HFF-Myc (cell line): ENCODE measurements at regions not wholly inside any gene's neighbourhood (a gene's known extent, or its start where the extent isn't known, plus 50 kb on each side); places are given as distances from the start of the nearest gene placed in this dataset.

Experiments
- DNase-seq: peaks from one replicate; pipeline ENCODE4 v3.0.0-alpha.2; 2011; ENCODE audit warnings: low read depth; ENCODE audit errors: extremely low read depth
- H3K4me3 ChIP-seq: replicated peaks from 2 replicates; pipeline ENCODE4 v1.5.1; 2011; ENCODE audit warnings: low read depth, mild to moderate bottlenecking, control low read depth, low read length
- CTCF ChIP-seq: IDR thresholded peaks from 2 replicates; pipeline ENCODE4 v1.5.1; 2012; ENCODE audit warnings: mild to moderate bottlenecking, low read depth, low read length, control low read depth; ENCODE audit errors: missing control alignments

DNA sequence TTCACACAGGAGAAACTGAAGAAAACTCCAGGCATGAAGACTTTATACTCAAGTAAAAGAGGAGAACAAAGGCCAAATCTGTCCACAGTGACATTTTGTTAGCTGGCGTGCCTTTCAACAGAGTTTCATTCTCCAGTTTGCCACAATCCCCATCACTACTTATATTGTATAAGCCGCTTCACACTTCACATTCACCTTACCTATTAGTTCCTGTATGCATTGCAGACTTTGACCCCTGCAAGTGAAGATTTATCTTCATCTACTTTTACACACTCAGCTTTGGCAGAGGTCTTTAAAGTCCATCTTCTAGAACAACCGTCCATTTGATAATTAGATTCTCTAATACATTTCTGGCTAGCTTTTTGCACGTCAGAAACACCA lies 56.8 kb upstream of the TANK start:
- DNase-seq, result no peak
- no peak for TF ChIP-seq CTCF
- no peak overlapping the region for H3K4me3 ChIP-seq

DNA sequence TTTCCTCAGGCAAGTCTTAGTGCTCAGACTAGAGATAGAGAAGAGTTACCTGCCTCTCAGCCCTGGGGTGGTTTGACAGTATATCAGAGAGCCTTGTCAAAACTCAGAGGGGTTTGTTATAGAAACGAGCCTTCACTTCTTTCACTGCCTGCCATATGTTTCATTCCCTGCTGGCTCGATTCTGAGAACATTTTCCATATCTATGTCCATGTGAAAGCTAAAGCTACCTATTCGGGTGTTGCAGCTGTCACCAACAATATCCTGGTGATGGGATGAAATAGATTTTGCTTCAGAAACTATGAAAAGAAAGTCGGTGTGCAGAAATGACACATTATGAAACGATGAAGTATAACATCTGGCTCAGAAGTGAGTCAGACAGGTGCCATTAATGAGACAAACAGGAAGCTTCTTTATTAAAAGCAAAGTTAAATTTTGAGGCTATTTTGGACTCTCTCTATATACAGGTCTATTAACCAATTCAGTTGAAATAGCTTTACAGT lies 56.1 kb upstream of the TANK start:
- DNase-seq, result peak; percentile 16
- no peak overlapping the region for H3K4me3 ChIP-seq
- no peak for TF ChIP-seq CTCF

- TF ChIP-seq CTCF, result no peak
- H3K4me3 ChIP-seq, result no peak overlapping the region
- DNase-seq, result no peak
These were observed 53.0 kb upstream of the TANK start for GRCh38 chr2:161107265-161107664.
